CD8-positive, alpha-beta memory T cell (primary cell): ENCODE measurements at regions not wholly inside any gene's neighbourhood (a gene's known extent, or its start where the extent isn't known, plus 50 kb on each side); places are given as distances from the start of the nearest gene placed in this dataset.

ENCODE experiments used
- CTCF ChIA-PET: fragments of 350-600 bp; sonication (Branson Sonifier 250); formaldehyde crosslinking; loops from one replicate; lab custom pipeline; 2021; ENCODE audit warnings: antibody characterized with exemption; lab: Charles Lee
- POLR2A ChIA-PET: fragments of 350-600 bp; sonication (Branson Sonifier 250); formaldehyde crosslinking; loops from one replicate; lab custom pipeline; 2021; ENCODE audit warnings: antibody characterized with exemption; lab: Charles Lee
- DNase-seq, 5 donors: peaks; one replicate each; pipeline versions ENCODE4 v3.0.0 to v3.0.0-alpha.2; 2020 to 2022; ENCODE audit warnings: mixed read lengths in 1 of 5
- H3K27ac ChIP-seq: one replicate; pipeline ENCODE4 v1.7.0; 2013; ENCODE audit warnings: low read depth, mild to moderate bottlenecking, low read length, moderate library complexity
- H3K27me3 ChIP-seq: 2 replicates; pipeline ENCODE4 v1.7.0; 2013; ENCODE audit warnings: low read length, mild to moderate bottlenecking; ENCODE audit not compliant: insufficient read depth, poor library complexity, severe bottlenecking
- H3K36me3 ChIP-seq: 2 replicates; pipeline ENCODE4 v1.7.0; 2013; ENCODE audit warnings: mild to moderate bottlenecking, low read length, moderate library complexity; ENCODE audit not compliant: insufficient read depth
- H3K4me1 ChIP-seq: 2 replicates; pipeline ENCODE4 v1.7.0; 2013; ENCODE audit warnings: mild to moderate bottlenecking, low read length, moderate library complexity; ENCODE audit not compliant: insufficient read depth
- H3K4me3 ChIP-seq: 2 replicates; pipeline ENCODE4 v1.7.0; 2013; ENCODE audit warnings: mild to moderate bottlenecking, low read length
- H3K9me3 ChIP-seq: 2 replicates; pipeline ENCODE4 v1.7.0; 2013; ENCODE audit warnings: mild to moderate bottlenecking, low read length
- H3K27ac Mint-ChIP-seq, 8 donors: one replicate each; pipeline ENCODE4 v1.8.0; 2020 to 2021; ENCODE audit warnings: mixed read lengths in 8 of 8, mild to moderate bottlenecking in 6 of 8, inconsistent platforms in 3 of 8, moderate library complexity in 3 of 8
- H3K27me3 Mint-ChIP-seq, 2 donors: one replicate each; pipeline ENCODE4 v1.8.0; 2020 to 2021; ENCODE audit warnings: mixed read lengths in 2 of 2, mild to moderate bottlenecking in 1 of 2, moderate library complexity in 1 of 2
- H3K36me3 Mint-ChIP-seq, 3 donors: one replicate each; pipeline ENCODE4 v1.8.0; 2020 to 2021; ENCODE audit warnings: mixed read lengths in 3 of 3, inconsistent platforms in 1 of 3, mild to moderate bottlenecking in 1 of 3
- H3K4me1 Mint-ChIP-seq, 3 donors: one replicate each; pipeline ENCODE4 v1.8.0; 2020 to 2021; ENCODE audit warnings: mixed read lengths in 3 of 3, inconsistent platforms in 1 of 3, mild to moderate bottlenecking in 1 of 3
- H3K4me3 Mint-ChIP-seq, 7 donors: one replicate each; pipeline ENCODE4 v1.8.0; 2020 to 2021; ENCODE audit warnings: mixed read lengths in 7 of 7, mild to moderate bottlenecking in 6 of 7, moderate library complexity in 4 of 7, inconsistent platforms in 2 of 7
- H3K9me3 Mint-ChIP-seq, 5 donors: one replicate each; pipeline ENCODE4 v1.8.0; 2020 to 2022; ENCODE audit warnings: mixed read lengths in 5 of 5, mild to moderate bottlenecking in 3 of 5, moderate library complexity in 2 of 5, inconsistent platforms in 1 of 5

GRCh38 chr11:112369374-112369773 is 108.7 kb upstream of the PLET1 start:
- POLR2A ChIA-PET = no interaction called here
- Mint-ChIP-seq H3K36me3 (peaks cover 2 to 6% (median 2%) of the 10 kb centered on the region in 3 donors), H3K4me1 (no peaks in the 10 kb centered on the region), H3K27me3 (no peaks in the 10 kb centered on the region), H3K9me3 (peaks cover 0 to 7% (median 2%) of the 10 kb centered on the region in 5 donors), H3K4me3 (no peak overlapping the region), H3K27ac (peak overlapping the region in 1 of 8 donors; percentile 39)
- CTCF ChIA-PET = no interaction called here
- DNase-seq = no peak
- no peaks in the 10 kb centered on the region for H3K36me3 ChIP-seq
- H3K27me3 ChIP-seq = no peaks in the 10 kb centered on the region
- no peaks in the 10 kb centered on the region for H3K4me1 ChIP-seq
- no peaks in the 10 kb centered on the region for H3K9me3 ChIP-seq
- no peak overlapping the region for H3K4me3 ChIP-seq
- H3K27ac ChIP-seq = no peak overlapping the region

- ChIA-PET CTCF (no interaction called here), POLR2A (no interaction called here)
- no peaks in the 10 kb centered on the region for H3K36me3 ChIP-seq
- no peak overlapping the region for H3K27ac ChIP-seq
- no peak for DNase-seq
- Mint-ChIP-seq H3K4me3 (no peak overlapping the region), H3K9me3 (peaks cover 0 to 7% (median 2%) of the 10 kb centered on the region in 5 donors), H3K27me3 (no peaks in the 10 kb centered on the region), H3K27ac (no peak overlapping the region), H3K36me3 (peaks cover 2 to 6% (median 2%) of the 10 kb centered on the region in 3 donors), H3K4me1 (no peaks in the 10 kb centered on the region)
- no peaks in the 10 kb centered on the region for H3K27me3 ChIP-seq
- H3K4me3 ChIP-seq = no peak overlapping the region
- H3K4me1 ChIP-seq = no peaks in the 10 kb centered on the region
- no peaks in the 10 kb centered on the region for H3K9me3 ChIP-seq
Observed at GRCh38 chr11:112369916-112370315, 109.3 kb upstream of the PLET1 start.

GRCh38 chr11:112374486-112375140 is 114.0 kb upstream of the PLET1 start:
- no peaks in the 10 kb centered on the region for H3K27me3 ChIP-seq
- H3K9me3 Mint-ChIP-seq = peaks cover 0 to 7% (median 2%) of the 10 kb centered on the region in 5 donors
- no peaks in the 10 kb centered on the region for H3K4me1 Mint-ChIP-seq
- H3K9me3 ChIP-seq = no peaks in the 10 kb centered on the region
- peaks cover 0 to 6% (median 0%) of the 10 kb centered on the region in 3 donors for H3K36me3 Mint-ChIP-seq
- H3K4me1 ChIP-seq = no peaks in the 10 kb centered on the region
- no peak overlapping the region for H3K4me3 Mint-ChIP-seq
- no peaks in the 10 kb centered on the region for H3K36me3 ChIP-seq
- no peak overlapping the region for H3K4me3 ChIP-seq
- H3K27ac Mint-ChIP-seq = no peak overlapping the region
- H3K27ac ChIP-seq = no peak overlapping the region
- ChIA-PET CTCF (no interaction called here), POLR2A (no interaction called here)
- DNase-seq = no peak
- no peaks in the 10 kb centered on the region for H3K27me3 Mint-ChIP-seq

- Histone ChIP-seq H3K9me3 (no peaks in the 10 kb centered on the region), H3K4me3 (no peak overlapping the region), H3K27me3 (no peaks in the 10 kb centered on the region), H3K27ac (no peak overlapping the region), H3K36me3 (no peaks in the 10 kb centered on the region), H3K4me1 (no peaks in the 10 kb centered on the region)
- no peak for DNase-seq
- ChIA-PET CTCF (no interaction called here), POLR2A (no interaction called here)
- H3K4me1 Mint-ChIP-seq = no peaks in the 10 kb centered on the region
- H3K4me3 Mint-ChIP-seq = no peak overlapping the region
- H3K27ac Mint-ChIP-seq = no peak overlapping the region
- no peaks in the 10 kb centered on the region for H3K27me3 Mint-ChIP-seq
- H3K36me3 Mint-ChIP-seq = peaks cover 0 to 4% (median 0%) of the 10 kb centered on the region in 3 donors
- peaks cover 0 to 4% (median 0%) of the 10 kb centered on the region in 5 donors for H3K9me3 Mint-ChIP-seq
Observed at GRCh38 chr11:112377946-112378345, 117.3 kb upstream of the PLET1 start.

DNA sequence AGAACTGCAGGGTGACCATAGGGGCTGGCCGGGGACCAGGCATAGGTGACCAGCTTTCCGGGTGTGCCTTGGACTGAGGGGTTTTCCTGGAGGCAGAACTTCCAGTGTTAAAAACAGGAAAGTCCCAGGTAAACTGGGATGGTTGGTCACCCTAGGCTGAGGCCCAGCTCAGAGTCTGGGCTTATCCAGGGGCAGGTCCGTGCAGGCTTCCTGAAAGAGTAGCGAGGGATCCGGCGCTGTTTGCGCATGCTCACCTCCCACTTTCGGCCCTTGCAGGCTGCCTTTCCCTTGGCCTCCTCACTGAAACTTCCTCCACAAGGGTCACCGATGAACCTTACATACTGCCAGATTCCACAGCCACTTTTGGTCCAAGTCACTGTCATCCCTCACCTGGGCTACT is 119.8 kb upstream of the PLET1 start:
- ChIA-PET CTCF (no interaction called here), POLR2A (no interaction called here)
- Histone ChIP-seq H3K27ac (no peak overlapping the region), H3K4me1 (no peaks in the 10 kb centered on the region), H3K36me3 (no peaks in the 10 kb centered on the region), H3K4me3 (no peak overlapping the region), H3K27me3 (no peaks in the 10 kb centered on the region), H3K9me3 (no peaks in the 10 kb centered on the region)
- H3K27ac Mint-ChIP-seq = no peak overlapping the region
- H3K4me1 Mint-ChIP-seq = no peaks in the 10 kb centered on the region
- H3K36me3 Mint-ChIP-seq = no peaks in the 10 kb centered on the region
- H3K4me3 Mint-ChIP-seq = no peak overlapping the region
- no peaks in the 10 kb centered on the region for H3K9me3 Mint-ChIP-seq
- DNase-seq = no peak
- H3K27me3 Mint-ChIP-seq = no peaks in the 10 kb centered on the region

DNA sequence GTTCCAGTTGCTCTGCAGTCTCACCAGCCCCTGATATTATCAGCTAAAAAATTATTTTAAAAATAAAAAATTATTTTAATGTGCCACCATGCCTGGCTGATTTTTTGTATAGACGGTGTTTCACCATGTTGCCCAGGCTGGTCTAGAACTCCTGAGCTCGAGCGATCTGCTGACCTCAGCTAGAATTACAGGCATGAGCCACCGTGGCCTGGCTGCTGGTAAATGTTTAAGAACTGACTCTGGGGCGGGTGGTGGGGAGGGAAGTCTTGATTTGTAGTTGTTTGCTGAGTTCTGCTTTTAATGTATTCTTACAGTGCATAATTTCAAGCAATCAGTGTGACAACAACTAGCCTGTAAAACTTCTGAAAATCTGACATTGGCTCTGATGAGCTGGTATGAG is 120.9 kb upstream of the PLET1 start:
- CTCF ChIA-PET = no interaction called here
- Histone ChIP-seq H3K4me3 (no peak overlapping the region), H3K9me3 (no peaks in the 10 kb centered on the region), H3K27ac (no peak overlapping the region), H3K27me3 (no peaks in the 10 kb centered on the region), H3K36me3 (no peaks in the 10 kb centered on the region), H3K4me1 (no peaks in the 10 kb centered on the region)
- Mint-ChIP-seq H3K27ac (no peak overlapping the region), H3K4me3 (no peak overlapping the region), H3K27me3 (no peaks in the 10 kb centered on the region), H3K36me3 (no peaks in the 10 kb centered on the region), H3K4me1 (no peaks in the 10 kb centered on the region), H3K9me3 (peaks cover 0 to 2% (median 0%) of the 10 kb centered on the region in 5 donors)
- DNase-seq = no peak
- POLR2A ChIA-PET = no interaction called here

GRCh38 chr11:112382561-112382960 is 121.9 kb upstream of the PLET1 start:
- Mint-ChIP-seq H3K4me3 (no peak overlapping the region), H3K27me3 (no peaks in the 10 kb centered on the region), H3K9me3 (peaks cover 0 to 6% (median 3%) of the 10 kb centered on the region in 5 donors), H3K27ac (no peak overlapping the region), H3K36me3 (no peaks in the 10 kb centered on the region), H3K4me1 (no peaks in the 10 kb centered on the region)
- Histone ChIP-seq H3K9me3 (no peaks in the 10 kb centered on the region), H3K27me3 (no peaks in the 10 kb centered on the region), H3K4me1 (no peaks in the 10 kb centered on the region), H3K4me3 (no peak overlapping the region), H3K36me3 (no peaks in the 10 kb centered on the region), H3K27ac (no peak overlapping the region)
- ChIA-PET CTCF (no interaction called here), POLR2A (no interaction called here)
- DNase-seq = no peak

GRCh38 chr11:112388496-112388895 is 127.8 kb upstream of the PLET1 start:
- POLR2A ChIA-PET = no interaction called here
- no peaks in the 10 kb centered on the region for H3K9me3 ChIP-seq
- no peaks in the 10 kb centered on the region for H3K27me3 ChIP-seq
- H3K36me3 ChIP-seq = no peaks in the 10 kb centered on the region
- H3K27ac ChIP-seq = no peak overlapping the region
- CTCF ChIA-PET = no interaction called here
- DNase-seq = no peak
- Mint-ChIP-seq H3K4me3 (no peak overlapping the region), H3K4me1 (no peaks in the 10 kb centered on the region), H3K27ac (no peak overlapping the region), H3K36me3 (peaks cover 0 to 24% (median 7%) of the 10 kb centered on the region in 3 donors), H3K27me3 (peaks cover 13 to 21% of the 10 kb centered on the region in 2 donors), H3K9me3 (peaks cover 9 to 14% (median 11%) of the 10 kb centered on the region in 5 donors)
- H3K4me3 ChIP-seq = no peak overlapping the region
- H3K4me1 ChIP-seq = no peaks in the 10 kb centered on the region
